ENCODE measurements at regions not wholly inside any gene's neighbourhood (a gene's known extent, or its start where the extent isn't known, plus 50 kb on each side); places are given as distances from the start of the nearest gene placed in this dataset.

DNA sequence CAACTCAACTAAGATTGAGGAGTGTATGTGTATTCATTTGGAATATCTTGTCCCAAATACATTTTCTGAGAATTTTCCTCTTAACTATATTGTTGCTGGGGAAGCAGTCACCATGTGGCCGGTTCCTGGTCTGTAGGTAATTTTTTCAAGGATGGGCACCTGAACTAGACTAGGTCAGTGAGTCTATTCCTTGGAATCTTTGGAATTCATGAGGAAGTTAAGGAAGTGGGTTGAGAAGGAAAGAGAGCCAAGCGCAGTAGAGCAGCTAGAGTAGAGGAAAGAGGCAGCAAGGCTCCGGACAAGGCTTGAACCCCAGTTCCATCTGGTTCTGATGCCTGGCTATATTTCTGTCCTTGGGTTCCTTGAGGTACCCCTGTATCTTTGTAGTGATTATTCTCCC lies 183.7 kb downstream of the DACT1 start:
- TF ChIP-seq CEBPB (IDR thresholded peaks at IDR 0.05; ENCODE audit: borderline replicate concordance, low read depth, low read length) (no peak), POGK (CRISPR knock-in tag; conservative IDR thresholded peaks at IDR 0.05) (no peak), NR3C1 (CRISPR knock-in tag; IDR thresholded peaks at IDR 0.05) (no peak), SCMH1 (CRISPR knock-in tag; IDR thresholded peaks at IDR 0.05; ENCODE audit: borderline replicate concordance) (no peak), ZNF670 (CRISPR knock-in tag; IDR thresholded peaks at IDR 0.05; ENCODE audit: borderline replicate concordance) (no peak), GPBP1L1 (CRISPR knock-in tag; IDR thresholded peaks at IDR 0.05) (no peak), ISL2 (CRISPR knock-in tag; IDR thresholded peaks at IDR 0.05) (no peak), CHD4 (IDR thresholded peaks at IDR 0.05; ENCODE audit: borderline replicate concordance, low read length) (no peak), KLF12 (CRISPR knock-in tag; IDR thresholded peaks at IDR 0.05; ENCODE audit: borderline replicate concordance) (no peak), ZFX (CRISPR knock-in tag; IDR thresholded peaks at IDR 0.05; ENCODE audit: low read depth) (no peak), CCDC6 (CRISPR knock-in tag; IDR thresholded peaks at IDR 0.05) (no peak), ZNF709 (CRISPR knock-in tag; IDR thresholded peaks at IDR 0.05) (no peak), HNRNPLL (IDR thresholded peaks at IDR 0.05; ENCODE audit: low read depth, low read length, poor library complexity, severe bottlenecking) (no peak), TEAD2 (CRISPR knock-in tag; IDR thresholded peaks at IDR 0.05) (no peak), RFXAP (CRISPR knock-in tag; IDR thresholded peaks at IDR 0.05; ENCODE audit: borderline replicate concordance) (no peak), ZFAT (CRISPR knock-in tag; conservative IDR thresholded peaks at IDR 0.05) (no peak), MAF1 (CRISPR knock-in tag; IDR thresholded peaks at IDR 0.05; ENCODE audit: borderline replicate concordance) (no peak), NR2C2 (CRISPR knock-in tag; IDR thresholded peaks at IDR 0.05; ENCODE audit: borderline replicate concordance) (no peak), FOXJ3 (CRISPR knock-in tag; IDR thresholded peaks at IDR 0.05; ENCODE audit: borderline replicate concordance) (no peak)
- in situ Hi-C loops (cut with HindIII; ENCODE audit: extremely low pct_ligation_motif_present, low pct_unique_long_range_greater_than_20kb), result no loop called here
- H3K27ac ChIP-seq (ENCODE audit: extremely low read length, insufficient read depth, low read length), result no peak overlapping the region
- H3K4me1 ChIP-seq (ENCODE audit: insufficient read depth, low read length), result no peaks in the 10 kb centered on the region
- ChIA-PET POLR2A (no interaction called here), CTCF (ENCODE audit: low intra/inter-chr PET ratio, low total read pairs) (no interaction called here)
- H3K9me3 ChIP-seq (ENCODE audit: low read length), result no peaks in the 10 kb centered on the region
- H3K79me2 ChIP-seq (ENCODE audit: insufficient read depth, low read length), result no peaks in the 10 kb centered on the region
- no peaks in the 10 kb centered on the region for H3K36me3 ChIP-seq (replicated peaks in 1 of 2; ENCODE audit: control insufficient read depth in 1 of 2, insufficient read depth in 2 of 2, low read length in 2 of 2)
- no peaks in the 10 kb centered on the region for H3K27me3 ChIP-seq (ENCODE audit: control insufficient read depth in 1 of 2, insufficient read depth in 2 of 2, low read length in 2 of 2)
- ATAC-seq (no peak), FAIRE-seq (no peak), DNase-seq (ENCODE audit: low spot score) (no peak)
- H4K20me1 ChIP-seq (ENCODE audit: insufficient read depth, low read length), result no peaks in the 10 kb centered on the region
- intact Hi-C loops (cut with micrococcal nuclease; ENCODE audit: unreplicated experiment), result no loop called here
- no peak overlapping the region for H3K9ac ChIP-seq (ENCODE audit: insufficient read depth, low read depth, low read length)
- no peak overlapping the region for H3K4me3 ChIP-seq (replicated peaks in 1 of 3; ENCODE audit: insufficient read depth in 1 of 3, low read depth in 2 of 3, low read length in 3 of 3)
- BruUV-seq (replicated peaks), result no TSS peak
- H2AFZ ChIP-seq (ENCODE audit: low read length), result no peak overlapping the region
- H3K4me2 ChIP-seq (ENCODE audit: low read depth, low read length), result no peak overlapping the region
- 21% methylated on average over 3 of the region's 3 CpGs for WGBS (ENCODE audit: low lambda C conversion rate)

Data from HepG2 (cell line).